Sigmoid colon (tissue), 4 donors: ENCODE measurements at regions not wholly inside any gene's neighbourhood (a gene's known extent, or its start where the extent isn't known, plus 50 kb on each side); places are given as distances from the start of the nearest gene placed in this dataset.

Experiments used
- EP300 ChIP-seq, 4 donors: sonication (generic); formaldehyde crosslinking; IDR thresholded peaks; one replicate each; pipeline ENCODE4 v1.6.1; 2017; ENCODE audit warnings: antibody characterized with exemption in 4 of 4
- POLR2AphosphoS5 ChIP-seq, 4 donors: sonication (generic); formaldehyde crosslinking; IDR thresholded peaks; one replicate each; pipeline ENCODE4 v1.6.1; 2017; ENCODE audit warnings: antibody characterized with exemption in 4 of 4
- TF ChIP-seq, protein P1 (sequence below), 4 experiments: fragments of 450-650 bp in 3 of 4; fragments of 200-600 bp in 1 of 4; IDR thresholded peaks; one replicate each; pipeline ENCODE4 v1.5.1; 2016 to 2019; ENCODE audit warnings: antibody characterized with exemption in 4 of 4, mild to moderate bottlenecking in 3 of 4, moderate library complexity in 2 of 4

DNA sequence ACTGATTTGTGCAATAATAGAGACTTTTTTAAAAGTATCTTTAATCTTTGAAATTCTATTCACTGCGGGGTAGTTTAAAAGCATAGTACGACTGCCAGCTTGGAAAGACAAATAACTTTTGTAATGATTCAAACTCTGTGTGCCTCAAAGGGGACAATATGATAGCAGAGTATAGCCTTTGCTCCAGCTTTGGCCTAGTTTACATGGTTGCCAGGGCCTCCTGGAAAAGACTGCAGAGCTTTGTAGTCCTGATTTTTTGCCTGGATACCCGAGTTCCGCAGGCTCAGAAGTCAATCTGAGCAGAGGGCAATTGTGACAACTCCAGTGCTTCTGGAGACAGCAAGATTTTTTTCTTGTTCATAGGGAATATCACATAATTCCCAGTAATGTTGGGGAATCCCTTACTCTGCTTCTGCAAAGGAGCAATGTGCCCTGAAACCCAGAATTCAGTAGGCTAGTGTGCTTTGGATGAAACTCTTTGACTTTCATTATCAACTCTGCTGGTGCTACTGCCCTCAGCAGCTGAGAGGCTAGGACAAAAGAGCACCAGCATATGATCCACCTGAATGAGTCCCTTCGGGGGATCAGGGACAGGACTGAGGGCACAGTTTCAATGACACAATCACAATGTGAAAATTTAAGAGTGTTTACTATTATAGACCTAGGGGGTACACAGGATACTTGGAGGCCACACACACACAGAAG, 768.1 kb downstream of the TMEM182 start:
- TF ChIP-seq, protein P1, sequence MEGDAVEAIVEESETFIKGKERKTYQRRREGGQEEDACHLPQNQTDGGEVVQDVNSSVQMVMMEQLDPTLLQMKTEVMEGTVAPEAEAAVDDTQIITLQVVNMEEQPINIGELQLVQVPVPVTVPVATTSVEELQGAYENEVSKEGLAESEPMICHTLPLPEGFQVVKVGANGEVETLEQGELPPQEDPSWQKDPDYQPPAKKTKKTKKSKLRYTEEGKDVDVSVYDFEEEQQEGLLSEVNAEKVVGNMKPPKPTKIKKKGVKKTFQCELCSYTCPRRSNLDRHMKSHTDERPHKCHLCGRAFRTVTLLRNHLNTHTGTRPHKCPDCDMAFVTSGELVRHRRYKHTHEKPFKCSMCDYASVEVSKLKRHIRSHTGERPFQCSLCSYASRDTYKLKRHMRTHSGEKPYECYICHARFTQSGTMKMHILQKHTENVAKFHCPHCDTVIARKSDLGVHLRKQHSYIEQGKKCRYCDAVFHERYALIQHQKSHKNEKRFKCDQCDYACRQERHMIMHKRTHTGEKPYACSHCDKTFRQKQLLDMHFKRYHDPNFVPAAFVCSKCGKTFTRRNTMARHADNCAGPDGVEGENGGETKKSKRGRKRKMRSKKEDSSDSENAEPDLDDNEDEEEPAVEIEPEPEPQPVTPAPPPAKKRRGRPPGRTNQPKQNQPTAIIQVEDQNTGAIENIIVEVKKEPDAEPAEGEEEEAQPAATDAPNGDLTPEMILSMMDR (IDR thresholded peaks at IDR 0.05) = no peak
- no peak for TF ChIP-seq EP300 (IDR thresholded peaks at IDR 0.05)
- no peak for TF ChIP-seq POLR2AphosphoS5 (IDR thresholded peaks at IDR 0.05)
